ENCODE measurements at regions not wholly inside any gene's neighbourhood (a gene's known extent, or its start where the extent isn't known, plus 50 kb on each side); places are given as distances from the start of the nearest gene placed in this dataset.

- TF ChIP-seq POLR2A (IDR thresholded peaks at IDR 0.05) (no peak), CTCF (IDR thresholded peaks at IDR 0.05) (no peak)
Observed at GRCh38 chr5:87042554-87042953, 225.1 kb upstream of the RASA1 start.

All from breast epithelium (tissue), 3 donors.